Ascending aorta (tissue), 2 donors: ENCODE measurements at regions not wholly inside any gene's neighbourhood (a gene's known extent, or its start where the extent isn't known, plus 50 kb on each side); places are given as distances from the start of the nearest gene placed in this dataset.

Experiments used
- DNase-seq, 2 donors: peaks; one replicate each; pipeline ENCODE4 v3.0.0-alpha.2; 2019; ENCODE audit warnings: low spot score in 2 of 2
- H3K27ac ChIP-seq, 2 donors: fragments of 200-600 bp; sonication (generic); one replicate each; pipeline ENCODE4 v1.5.1; 2016 to 2017; ENCODE audit warnings: mild to moderate bottlenecking in 1 of 2
- H3K27me3 ChIP-seq: fragments of 200-600 bp; sonication (generic); one replicate; pipeline ENCODE4 v1.5.1; 2017
- H3K36me3 ChIP-seq, 2 donors: fragments of 200-600 bp; sonication (generic); one replicate each; pipeline ENCODE4 v1.5.1; 2016
- H3K4me1 ChIP-seq, 2 donors: fragments of 200-600 bp; sonication (generic); one replicate each; pipeline ENCODE4 v1.5.1; 2016 to 2017; ENCODE audit warnings: mild to moderate bottlenecking in 1 of 2
- H3K4me3 ChIP-seq, 2 donors: fragments of 200-600 bp; sonication (generic); one replicate each; pipeline ENCODE4 v1.5.1; 2016 to 2017; ENCODE audit warnings: mild to moderate bottlenecking in 1 of 2
- H3K9me3 ChIP-seq, 2 donors: fragments of 200-600 bp; sonication (generic); one replicate each; pipeline ENCODE4 v1.5.1; 2016
- intact Hi-C: fragments of 100-400 bp; cut with DNase I; formaldehyde crosslinking; loops from one replicate; pipeline ENCODE4 v1.15.1; 2023
- TF ChIP-seq, protein P1 (sequence below), 3 experiments: fragments of 200-600 bp in 2 of 3; fragments of 450-650 bp in 1 of 3; sonication (generic) in 2 of 3; IDR thresholded peaks; one replicate each; pipeline ENCODE4 v1.5.1; 2016 to 2019; ENCODE audit warnings: antibody characterized with exemption in 3 of 3, mild to moderate bottlenecking in 1 of 3, moderate library complexity in 1 of 3

DNA sequence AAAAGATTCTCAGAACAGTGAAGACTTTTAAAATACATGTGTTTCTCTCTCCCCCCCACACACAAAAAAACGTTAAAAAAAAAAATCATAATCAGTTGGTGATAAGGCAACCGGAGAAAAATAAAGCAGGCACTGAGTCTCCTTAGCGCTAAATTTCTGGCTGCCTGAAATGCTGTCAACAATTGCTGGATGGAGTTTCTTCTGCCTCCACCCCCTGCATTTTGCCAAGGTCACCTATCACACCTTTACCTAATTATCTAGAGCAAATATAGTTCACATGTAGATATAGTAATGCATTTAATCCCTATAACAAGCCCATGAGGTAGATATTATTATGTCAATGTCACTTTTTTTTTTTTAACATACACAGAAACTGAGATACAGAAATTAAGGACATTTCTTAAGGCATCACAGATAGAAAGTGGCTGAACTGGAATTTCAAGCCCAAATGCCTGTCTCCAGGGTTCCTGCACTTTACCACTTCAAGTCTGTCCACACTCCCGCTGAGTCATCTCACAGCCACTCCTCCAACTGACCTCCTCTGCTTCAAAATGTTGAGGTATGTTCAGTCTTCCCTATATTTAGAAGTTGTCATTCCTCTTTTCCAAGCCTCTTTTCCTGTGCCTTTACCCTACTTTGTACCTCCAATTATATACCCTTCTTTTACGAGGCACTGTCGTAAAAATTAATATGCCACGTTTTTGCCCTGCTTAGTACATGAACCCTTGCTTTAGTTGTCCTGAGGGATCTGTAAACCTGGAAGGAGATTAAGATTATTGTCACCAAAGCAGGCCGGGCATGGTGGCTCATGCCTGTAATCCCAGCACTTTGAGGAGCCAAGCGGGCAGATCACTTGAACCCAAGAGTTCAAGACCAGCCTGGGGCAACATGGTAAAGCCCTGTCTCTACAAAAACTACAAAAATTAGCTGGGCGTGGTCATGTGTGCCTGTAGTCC, 72.8 kb upstream of the MPP7 start:
- H3K27ac ChIP-seq = no peak overlapping the region
- DNase-seq = no peak
- no peaks in the 10 kb centered on the region for H3K36me3 ChIP-seq
- H3K27me3 ChIP-seq = no peaks in the 10 kb centered on the region
- H3K9me3 ChIP-seq = no peaks in the 10 kb centered on the region
- H3K4me3 ChIP-seq = no peak overlapping the region
- intact Hi-C loops = no loop called here
- H3K4me1 ChIP-seq = peaks cover 0 to 2% of the 10 kb centered on the region in 2 donors
- TF ChIP-seq, protein P1, sequence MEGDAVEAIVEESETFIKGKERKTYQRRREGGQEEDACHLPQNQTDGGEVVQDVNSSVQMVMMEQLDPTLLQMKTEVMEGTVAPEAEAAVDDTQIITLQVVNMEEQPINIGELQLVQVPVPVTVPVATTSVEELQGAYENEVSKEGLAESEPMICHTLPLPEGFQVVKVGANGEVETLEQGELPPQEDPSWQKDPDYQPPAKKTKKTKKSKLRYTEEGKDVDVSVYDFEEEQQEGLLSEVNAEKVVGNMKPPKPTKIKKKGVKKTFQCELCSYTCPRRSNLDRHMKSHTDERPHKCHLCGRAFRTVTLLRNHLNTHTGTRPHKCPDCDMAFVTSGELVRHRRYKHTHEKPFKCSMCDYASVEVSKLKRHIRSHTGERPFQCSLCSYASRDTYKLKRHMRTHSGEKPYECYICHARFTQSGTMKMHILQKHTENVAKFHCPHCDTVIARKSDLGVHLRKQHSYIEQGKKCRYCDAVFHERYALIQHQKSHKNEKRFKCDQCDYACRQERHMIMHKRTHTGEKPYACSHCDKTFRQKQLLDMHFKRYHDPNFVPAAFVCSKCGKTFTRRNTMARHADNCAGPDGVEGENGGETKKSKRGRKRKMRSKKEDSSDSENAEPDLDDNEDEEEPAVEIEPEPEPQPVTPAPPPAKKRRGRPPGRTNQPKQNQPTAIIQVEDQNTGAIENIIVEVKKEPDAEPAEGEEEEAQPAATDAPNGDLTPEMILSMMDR (IDR thresholded peaks at IDR 0.05) = no peak

- Histone ChIP-seq H3K4me3 (no peak overlapping the region), H3K36me3 (no peaks in the 10 kb centered on the region), H3K9me3 (no peaks in the 10 kb centered on the region), H3K4me1 (peaks cover 0 to 2% of the 10 kb centered on the region in 2 donors), H3K27me3 (no peaks in the 10 kb centered on the region), H3K27ac (peak overlapping the region in 1 of 2 donors; percentile 66)
- intact Hi-C loops = loop anchor here (2.0 kb wide), 1 partner anchor 52 kb away; no protein-coding TSS in a partner anchor
- no peak for DNase-seq
- TF ChIP-seq, protein P1 (IDR thresholded peaks at IDR 0.05) = no peak
These were observed 76.2 kb upstream of the MPP7 start for GRCh38 chr10:28378986-28379585.

GRCh38 chr10:28381466-28381865, 78.6 kb upstream of the MPP7 start:
- Histone ChIP-seq H3K27ac (no peak overlapping the region), H3K4me1 (peaks cover 0 to 2% of the 10 kb centered on the region in 2 donors), H3K27me3 (no peaks in the 10 kb centered on the region), H3K9me3 (no peaks in the 10 kb centered on the region), H3K36me3 (no peaks in the 10 kb centered on the region), H3K4me3 (no peak overlapping the region)
- intact Hi-C loops = loop anchor here (5.0 to 10.0 kb wide), 3 partner anchors 207 to 639 kb away; no protein-coding TSS in a partner anchor
- TF ChIP-seq, protein P1 (IDR thresholded peaks at IDR 0.05) = no peak
- DNase-seq = no peak

DNA sequence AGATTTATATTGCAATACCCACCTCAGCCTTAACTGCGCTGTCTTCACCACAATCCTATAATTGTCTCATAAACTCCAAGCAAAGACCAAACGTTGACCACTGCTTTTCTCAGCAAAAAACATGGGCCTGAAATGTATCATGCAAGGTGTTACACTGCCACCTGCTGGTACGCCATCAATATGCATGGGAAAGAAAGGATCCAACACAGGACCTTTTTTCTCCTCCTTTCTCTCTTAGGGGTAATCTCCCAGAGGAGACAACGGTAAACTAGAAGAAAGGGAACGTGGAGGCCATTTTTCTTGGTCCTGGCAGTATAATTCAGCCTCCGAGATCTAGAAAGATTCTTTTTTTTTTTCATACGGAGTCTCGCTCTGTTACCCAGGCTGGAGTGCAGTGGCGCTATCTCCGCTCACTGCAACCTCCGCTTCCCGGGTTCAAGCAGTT, 79.1 kb upstream of the MPP7 start:
- Histone ChIP-seq H3K27ac (no peak overlapping the region), H3K9me3 (no peaks in the 10 kb centered on the region), H3K4me1 (peaks cover 0 to 2% of the 10 kb centered on the region in 2 donors), H3K36me3 (no peaks in the 10 kb centered on the region), H3K27me3 (no peaks in the 10 kb centered on the region), H3K4me3 (peak overlapping the region in 1 of 2 donors; percentile 35)
- DNase-seq = peak; percentile 22 to 95
- TF ChIP-seq, protein P1 (IDR thresholded peaks at IDR 0.05) = peak; percentile 93 to 98 (median 93)
- intact Hi-C loops = loop anchor here (1.0 to 10.0 kb wide), 5 partner anchors 80 to 640 kb away; no protein-coding TSS in a partner anchor

- Histone ChIP-seq H3K9me3 (no peaks in the 10 kb centered on the region), H3K27ac (no peak overlapping the region), H3K4me3 (no peak overlapping the region), H3K4me1 (peaks cover 0 to 2% of the 10 kb centered on the region in 2 donors), H3K36me3 (no peaks in the 10 kb centered on the region), H3K27me3 (no peaks in the 10 kb centered on the region)
- TF ChIP-seq, protein P1 (IDR thresholded peaks at IDR 0.05) = no peak
- intact Hi-C loops = loop anchor here (1.0 to 10.0 kb wide), 5 partner anchors 80 to 640 kb away; no protein-coding TSS in a partner anchor
- DNase-seq = no peak
These were observed 79.8 kb upstream of the MPP7 start for GRCh38 chr10:28382525-28383269.
